MM.1S (cell line): ENCODE measurements at regions not wholly inside any gene's neighbourhood (a gene's known extent, or its start where the extent isn't known, plus 50 kb on each side); places are given as distances from the start of the nearest gene placed in this dataset.

Source experiments
- DNase-seq: peaks from one replicate; pipeline ENCODE4 v3.0.0-alpha.2; 2015
- H2AFZ ChIP-seq: fragments of 300-600 bp; sonication (generic); 2 replicates; pipeline ENCODE4 v1.6.0; 2016; ENCODE audit warnings: antibody characterized with exemption, low read length
- H3F3A ChIP-seq: fragments of 300-600 bp; sonication (generic); 2 replicates; pipeline ENCODE4 v1.6.1; 2016; ENCODE audit warnings: mild to moderate bottlenecking, antibody characterized with exemption, low read length, moderate library complexity, mixed read lengths; ENCODE audit not compliant: insufficient read depth
- H3K27ac ChIP-seq: fragments of 300-600 bp; sonication (generic); 2 replicates; pipeline ENCODE4 v1.5.1; 2016; ENCODE audit warnings: mild to moderate bottlenecking, low read length
- H3K27me3 ChIP-seq: fragments of 300-600 bp; sonication (generic); replicated peaks from 2 replicates; pipeline ENCODE4 v1.6.0; 2016; ENCODE audit warnings: low read length; ENCODE audit not compliant: insufficient read depth
- H3K36me3 ChIP-seq: fragments of 300-600 bp; sonication (generic); replicated peaks from 2 replicates; pipeline ENCODE4 v1.6.1; 2016; ENCODE audit warnings: mild to moderate bottlenecking, low read length, mixed read lengths; ENCODE audit not compliant: insufficient read depth
- H3K4me1 ChIP-seq: fragments of 300-600 bp; sonication (generic); 2 replicates; pipeline ENCODE4 v1.6.1; 2016; ENCODE audit warnings: low read length, mixed read lengths
- H3K4me2 ChIP-seq: fragments of 300-600 bp; sonication (generic); 2 replicates; pipeline ENCODE4 v1.6.0; 2016; ENCODE audit warnings: low read depth, low read length
- H3K4me3 ChIP-seq: fragments of 300-600 bp; sonication (generic); 2 replicates; pipeline ENCODE4 v1.5.1; 2016; ENCODE audit warnings: low read length, mixed read lengths
- H3K79me2 ChIP-seq: fragments of 300-600 bp; sonication (generic); 2 replicates; pipeline ENCODE4 v1.6.1; 2016; ENCODE audit warnings: mixed run types, low read length, mixed read lengths
- H3K9ac ChIP-seq: fragments of 300-600 bp; sonication (generic); 2 replicates; pipeline ENCODE4 v1.6.1; 2016; ENCODE audit warnings: low read length, mixed read lengths
- H3K9me2 ChIP-seq: fragments of 300-600 bp; sonication (generic); replicated peaks from 2 replicates; pipeline ENCODE4 v1.6.1; 2016; ENCODE audit warnings: mild to moderate bottlenecking, low read length, mixed read lengths; ENCODE audit not compliant: insufficient read depth
- H3K9me3 ChIP-seq: fragments of 300-600 bp; sonication (generic); replicated peaks from 2 replicates; pipeline ENCODE4 v1.6.1; 2016; ENCODE audit warnings: mild to moderate bottlenecking, low read length, mixed read lengths; ENCODE audit not compliant: insufficient read depth
- H4K20me1 ChIP-seq: fragments of 300-600 bp; sonication (generic); 2 replicates; pipeline ENCODE4 v1.6.1; 2016; ENCODE audit warnings: mild to moderate bottlenecking, low read length, moderate library complexity, mixed read lengths; ENCODE audit not compliant: insufficient read depth
- EZH2 ChIP-seq: fragments of 300-600 bp; sonication (generic); optimal IDR thresholded peaks from 2 replicates; pipeline ENCODE3; 2017; ENCODE audit warnings: low read depth, mild to moderate bottlenecking, antibody characterized with exemption, low read length, mixed read lengths
- EZH2phosphoT487 ChIP-seq: fragments of 300-600 bp; sonication (generic); IDR thresholded peaks from 2 replicates; pipeline ENCODE4 v1.6.1; 2018; ENCODE audit warnings: antibody characterized with exemption, low read length
- TF ChIP-seq, protein P1 (sequence below): fragments of 300-600 bp; sonication (generic); IDR thresholded peaks from 2 replicates; pipeline ENCODE4 v1.5.1; 2016; ENCODE audit warnings: antibody characterized with exemption, low read length, mixed read lengths

DNA sequence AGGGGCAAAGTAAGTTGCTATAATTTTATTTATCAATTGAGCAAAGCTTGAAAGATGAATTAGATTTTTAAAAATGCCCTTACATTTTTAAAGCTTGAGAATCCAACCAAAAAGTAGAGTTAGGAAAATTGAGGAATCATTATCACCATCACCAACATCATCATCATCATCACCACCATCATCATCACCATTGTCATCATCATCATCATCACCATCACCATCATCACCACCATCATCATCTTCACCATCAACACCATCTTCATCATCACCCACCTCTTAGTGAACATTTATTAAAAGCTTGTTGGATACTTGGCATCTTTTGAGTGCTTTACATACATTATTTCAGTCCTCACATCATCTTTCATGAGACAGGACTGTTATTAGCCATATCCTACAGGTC lies 504.4 kb upstream of the TNP1 start:
- Histone ChIP-seq H3K79me2 (no peaks in the 10 kb centered on the region), H3K9me3 (no peaks in the 10 kb centered on the region), H3K9ac (no peak overlapping the region), H3K4me1 (no peaks in the 10 kb centered on the region), H3K27me3 (no peaks in the 10 kb centered on the region), H3K27ac (no peak overlapping the region), H3K36me3 (no peaks in the 10 kb centered on the region), H3K9me2 (no peaks in the 10 kb centered on the region), H3K4me3 (no peak overlapping the region), H2AFZ (no peak overlapping the region), H3F3A (no peaks in the 10 kb centered on the region), H3K4me2 (no peak overlapping the region), H4K20me1 (no peaks in the 10 kb centered on the region)
- TF ChIP-seq EZH2, result no peak
- TF ChIP-seq EZH2phosphoT487, result no peak
- TF ChIP-seq, protein P1, sequence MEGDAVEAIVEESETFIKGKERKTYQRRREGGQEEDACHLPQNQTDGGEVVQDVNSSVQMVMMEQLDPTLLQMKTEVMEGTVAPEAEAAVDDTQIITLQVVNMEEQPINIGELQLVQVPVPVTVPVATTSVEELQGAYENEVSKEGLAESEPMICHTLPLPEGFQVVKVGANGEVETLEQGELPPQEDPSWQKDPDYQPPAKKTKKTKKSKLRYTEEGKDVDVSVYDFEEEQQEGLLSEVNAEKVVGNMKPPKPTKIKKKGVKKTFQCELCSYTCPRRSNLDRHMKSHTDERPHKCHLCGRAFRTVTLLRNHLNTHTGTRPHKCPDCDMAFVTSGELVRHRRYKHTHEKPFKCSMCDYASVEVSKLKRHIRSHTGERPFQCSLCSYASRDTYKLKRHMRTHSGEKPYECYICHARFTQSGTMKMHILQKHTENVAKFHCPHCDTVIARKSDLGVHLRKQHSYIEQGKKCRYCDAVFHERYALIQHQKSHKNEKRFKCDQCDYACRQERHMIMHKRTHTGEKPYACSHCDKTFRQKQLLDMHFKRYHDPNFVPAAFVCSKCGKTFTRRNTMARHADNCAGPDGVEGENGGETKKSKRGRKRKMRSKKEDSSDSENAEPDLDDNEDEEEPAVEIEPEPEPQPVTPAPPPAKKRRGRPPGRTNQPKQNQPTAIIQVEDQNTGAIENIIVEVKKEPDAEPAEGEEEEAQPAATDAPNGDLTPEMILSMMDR, result no peak
- DNase-seq, result no peak

DNA sequence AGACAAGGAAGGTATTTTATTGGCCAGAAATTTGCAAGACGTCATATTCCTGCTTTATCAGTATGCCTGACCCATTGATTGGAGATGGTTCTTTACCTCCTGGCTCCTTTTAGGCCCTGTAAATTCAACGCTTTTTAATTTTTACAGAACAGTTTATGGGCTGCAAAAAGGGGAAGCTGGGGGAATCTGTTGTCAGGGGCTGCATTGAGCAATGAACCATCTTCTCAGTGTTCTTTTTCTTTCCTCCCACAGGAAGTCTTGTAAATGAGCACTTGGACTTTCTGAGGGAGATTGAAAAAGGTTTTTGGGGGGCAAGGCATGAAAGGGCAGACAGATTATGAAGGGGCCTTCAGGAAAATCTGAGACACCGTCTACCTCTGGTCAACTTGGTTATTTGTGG lies 503.6 kb upstream of the TNP1 start:
- DNase-seq, result no peak
- Histone ChIP-seq H3K4me3 (no peak overlapping the region), H3K9ac (no peak overlapping the region), H3K4me1 (no peaks in the 10 kb centered on the region), H3K27ac (no peak overlapping the region), H3K9me3 (no peaks in the 10 kb centered on the region), H3K4me2 (no peak overlapping the region), H4K20me1 (no peaks in the 10 kb centered on the region), H3K79me2 (no peaks in the 10 kb centered on the region), H3K27me3 (no peaks in the 10 kb centered on the region), H2AFZ (no peak overlapping the region), H3F3A (no peaks in the 10 kb centered on the region), H3K9me2 (no peaks in the 10 kb centered on the region), H3K36me3 (no peaks in the 10 kb centered on the region)
- no peak for TF ChIP-seq EZH2
- TF ChIP-seq, protein P1, result no peak
- no peak for TF ChIP-seq EZH2phosphoT487

DNA sequence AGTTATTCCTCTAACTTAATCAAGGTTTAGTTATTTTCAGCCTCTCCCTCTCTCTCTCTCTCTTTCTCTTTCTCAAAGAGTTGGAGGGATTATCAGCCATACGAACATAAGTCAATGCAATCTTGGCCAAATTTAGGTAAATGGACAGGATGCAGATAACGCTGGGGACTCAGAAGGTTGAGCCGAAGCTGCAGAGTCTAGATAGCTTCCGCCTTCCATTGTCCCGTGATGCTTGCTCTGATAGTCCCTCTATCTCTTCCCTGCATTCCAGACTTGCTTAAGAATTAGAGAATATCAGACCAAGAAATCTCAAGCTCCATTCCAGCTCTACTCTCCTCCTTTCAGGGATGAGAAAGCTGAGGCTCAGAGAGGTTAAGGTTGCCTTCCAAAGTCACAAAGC lies 502.8 kb upstream of the TNP1 start:
- no peak for DNase-seq
- no peak overlapping the region for H3K9ac ChIP-seq
- H3K9me2 ChIP-seq, result no peaks in the 10 kb centered on the region
- H3K4me3 ChIP-seq, result no peak overlapping the region
- H3K4me2 ChIP-seq, result no peak overlapping the region
- no peak overlapping the region for H3K27ac ChIP-seq
- no peaks in the 10 kb centered on the region for H3K36me3 ChIP-seq
- no peaks in the 10 kb centered on the region for H3F3A ChIP-seq
- no peak for TF ChIP-seq EZH2phosphoT487
- TF ChIP-seq, protein P1, result no peak
- TF ChIP-seq EZH2, result no peak
- H4K20me1 ChIP-seq, result no peaks in the 10 kb centered on the region
- no peaks in the 10 kb centered on the region for H3K4me1 ChIP-seq
- no peaks in the 10 kb centered on the region for H3K9me3 ChIP-seq
- H2AFZ ChIP-seq, result no peak overlapping the region
- no peaks in the 10 kb centered on the region for H3K27me3 ChIP-seq
- H3K79me2 ChIP-seq, result no peaks in the 10 kb centered on the region

DNA sequence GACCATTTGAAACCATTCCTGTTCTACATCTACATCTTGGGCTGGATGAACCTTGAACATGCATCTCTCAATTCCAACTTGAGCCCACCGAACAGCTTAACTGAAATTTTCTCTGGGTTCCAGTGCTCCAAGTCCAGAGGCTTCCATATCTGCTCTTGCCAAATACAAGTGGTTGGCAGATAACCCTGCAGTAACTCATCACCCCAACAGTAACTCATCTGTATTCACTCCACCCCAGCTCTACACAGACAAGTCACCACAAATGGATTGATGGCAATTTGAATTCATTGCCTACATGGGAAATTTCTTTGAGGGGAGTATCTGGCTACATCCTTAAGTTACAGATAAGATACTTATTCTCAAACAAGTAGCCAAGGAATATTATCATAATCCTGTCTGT lies 502.4 kb upstream of the TNP1 start:
- no peak for TF ChIP-seq EZH2phosphoT487
- TF ChIP-seq, protein P1, result no peak
- no peak for TF ChIP-seq EZH2
- Histone ChIP-seq H3K4me3 (no peak overlapping the region), H3K27me3 (no peaks in the 10 kb centered on the region), H3K9me3 (no peaks in the 10 kb centered on the region), H3K79me2 (no peaks in the 10 kb centered on the region), H3K4me1 (no peaks in the 10 kb centered on the region), H3K36me3 (no peaks in the 10 kb centered on the region), H3K9me2 (no peaks in the 10 kb centered on the region), H3K4me2 (no peak overlapping the region), H3F3A (no peaks in the 10 kb centered on the region), H3K9ac (no peak overlapping the region), H4K20me1 (no peaks in the 10 kb centered on the region), H3K27ac (no peak overlapping the region), H2AFZ (no peak overlapping the region)
- no peak for DNase-seq
